Neural crest cell (in vitro differentiated cells): ENCODE measurements at regions not wholly inside any gene's neighbourhood (a gene's known extent, or its start where the extent isn't known, plus 50 kb on each side); places are given as distances from the start of the nearest gene placed in this dataset.

Source experiments
- DNase-seq: peaks from one replicate; pipeline ENCODE4 v3.0.0; 2021; ENCODE audit warnings: low read depth, mixed read lengths, low spot score
- H3K27ac Mint-ChIP-seq: one replicate; pipeline ENCODE4 v1.8.0; 2021; ENCODE audit warnings: mild to moderate bottlenecking, mixed read lengths; ENCODE audit not compliant: unreplicated experiment
- H3K27me3 Mint-ChIP-seq: 2 replicates; pipeline ENCODE4 v1.8.0; 2021; ENCODE audit warnings: low read depth, mild to moderate bottlenecking, mixed read lengths
- H3K36me3 Mint-ChIP-seq: 2 replicates; pipeline ENCODE4 v1.8.0; 2021; ENCODE audit warnings: low read depth, mild to moderate bottlenecking, mixed read lengths
- H3K4me1 Mint-ChIP-seq: 2 replicates; pipeline ENCODE4 v1.8.0; 2021; ENCODE audit warnings: mixed read lengths
- H3K4me3 Mint-ChIP-seq: one replicate; pipeline ENCODE4 v1.8.0; 2021; ENCODE audit warnings: mild to moderate bottlenecking, mixed read lengths
- H3K9me3 Mint-ChIP-seq: 2 replicates; pipeline ENCODE4 v1.8.0; 2021; ENCODE audit warnings: mixed read lengths
- CTCF ChIP-seq: fragments of 200-600 bp; sonication (generic); conservative IDR thresholded peaks from 2 replicates; pipeline ENCODE4 v1.5.0; 2021; ENCODE audit warnings: antibody characterized with exemption, mild to moderate bottlenecking

- Mint-ChIP-seq H3K4me1 (peaks cover 6% of the 10 kb centered on the region), H3K36me3 (no peaks in the 10 kb centered on the region), H3K27ac (no peak overlapping the region), H3K9me3 (no peaks in the 10 kb centered on the region), H3K27me3 (no peaks in the 10 kb centered on the region), H3K4me3 (no peak overlapping the region)
- no peak for TF ChIP-seq CTCF
- DNase-seq, result no peak
Measured at GRCh38 chr2:58508006-58508405, 266.9 kb upstream of the FANCL start.

- no peak overlapping the region for H3K4me3 Mint-ChIP-seq
- no peak for TF ChIP-seq CTCF
- no peak overlapping the region for H3K27ac Mint-ChIP-seq
- no peaks in the 10 kb centered on the region for H3K27me3 Mint-ChIP-seq
- no peaks in the 10 kb centered on the region for H3K36me3 Mint-ChIP-seq
- H3K9me3 Mint-ChIP-seq, result no peaks in the 10 kb centered on the region
- peaks cover 6% of the 10 kb centered on the region for H3K4me1 Mint-ChIP-seq
- DNase-seq, result no peak
Measured at GRCh38 chr2:58503918-58504317, 262.8 kb upstream of the FANCL start.

- H3K27ac Mint-ChIP-seq, result no peak overlapping the region
- no peaks in the 10 kb centered on the region for H3K9me3 Mint-ChIP-seq
- H3K4me3 Mint-ChIP-seq, result no peak overlapping the region
- no peaks in the 10 kb centered on the region for H3K36me3 Mint-ChIP-seq
- H3K4me1 Mint-ChIP-seq, result peaks cover 2% of the 10 kb centered on the region
- no peaks in the 10 kb centered on the region for H3K27me3 Mint-ChIP-seq
- TF ChIP-seq CTCF, result no peak
- DNase-seq, result no peak
Measured at GRCh38 chr2:58502931-58503330, 261.8 kb upstream of the FANCL start.

- H3K4me1 Mint-ChIP-seq, result peaks cover 5% of the 10 kb centered on the region
- DNase-seq, result no peak
- H3K27me3 Mint-ChIP-seq, result no peaks in the 10 kb centered on the region
- H3K27ac Mint-ChIP-seq, result no peak overlapping the region
- no peak overlapping the region for H3K4me3 Mint-ChIP-seq
- no peaks in the 10 kb centered on the region for H3K36me3 Mint-ChIP-seq
- no peaks in the 10 kb centered on the region for H3K9me3 Mint-ChIP-seq
- no peak for TF ChIP-seq CTCF
Measured at GRCh38 chr2:58501371-58502160, 260.4 kb upstream of the FANCL start.

GRCh38 chr2:58497168-58497567 lies 256.0 kb upstream of the FANCL start:
- no peak for DNase-seq
- no peaks in the 10 kb centered on the region for H3K36me3 Mint-ChIP-seq

More at GRCh38 chr2:58497168-58497567, 256.0 kb upstream of the FANCL start:
- Mint-ChIP-seq H3K9me3 (no peaks in the 10 kb centered on the region), H3K27ac (no peak overlapping the region), H3K4me1 (peaks cover 5% of the 10 kb centered on the region), H3K4me3 (no peak overlapping the region), H3K27me3 (no peaks in the 10 kb centered on the region)
- no peak for TF ChIP-seq CTCF
